ENCODE measurements at regions not wholly inside any gene's neighbourhood (a gene's known extent, or its start where the extent isn't known, plus 50 kb on each side); places are given as distances from the start of the nearest gene placed in this dataset.

- no peaks in the 10 kb centered on the region for H3K9me3 ChIP-seq
- DNase-seq (ENCODE audit: low spot score): no peak
Measured at GRCh38 chr2:59924346-59924745, 629.1 kb downstream of the BCL11A start.

GRCh38 chr2:59922450-59922849, 631.0 kb downstream of the BCL11A start:
- no peak overlapping the region for H3K4me3 ChIP-seq
- H3K9me3 ChIP-seq: no peaks in the 10 kb centered on the region
- ATAC-seq (ENCODE audit: insufficient number of reproducible peaks, low FRiP score, low read depth) (no peak), DNase-seq (ENCODE audit: low spot score) (no peak)
- H3K27me3 ChIP-seq (replicated peaks; ENCODE audit: insufficient read depth): no peaks in the 10 kb centered on the region
- no peak overlapping the region for H3K27ac ChIP-seq
- TF ChIP-seq CTCF (IDR thresholded peaks at IDR 0.05): no peak
- H3K4me1 ChIP-seq (ENCODE audit: control insufficient read depth in 1 of 2, low read depth in 2 of 2): no peaks in the 10 kb centered on the region
- H3K36me3 ChIP-seq: no peaks in the 10 kb centered on the region

More at GRCh38 chr2:59924346-59924745, 629.1 kb downstream of the BCL11A start:
- H3K27ac ChIP-seq: no peak overlapping the region
- H3K4me3 ChIP-seq: no peak overlapping the region
- no peak for ATAC-seq (ENCODE audit: insufficient number of reproducible peaks, low FRiP score, low read depth)
- no peaks in the 10 kb centered on the region for H3K36me3 ChIP-seq
- no peaks in the 10 kb centered on the region for H3K4me1 ChIP-seq (ENCODE audit: control insufficient read depth in 1 of 2, low read depth in 2 of 2)
- no peaks in the 10 kb centered on the region for H3K27me3 ChIP-seq (replicated peaks; ENCODE audit: insufficient read depth)
- TF ChIP-seq CTCF (IDR thresholded peaks at IDR 0.05): no peak

GRCh38 chr2:59921743-59922142, 631.7 kb downstream of the BCL11A start:
- no peaks in the 10 kb centered on the region for H3K4me1 ChIP-seq (ENCODE audit: control insufficient read depth in 1 of 2, low read depth in 2 of 2)
- H3K27ac ChIP-seq: no peak overlapping the region
- no peak for TF ChIP-seq CTCF (IDR thresholded peaks at IDR 0.05)
- DNase-seq (ENCODE audit: low spot score) (no peak), ATAC-seq (ENCODE audit: insufficient number of reproducible peaks, low FRiP score, low read depth) (no peak)
- H3K27me3 ChIP-seq (replicated peaks; ENCODE audit: insufficient read depth): no peaks in the 10 kb centered on the region
- no peaks in the 10 kb centered on the region for H3K9me3 ChIP-seq
- no peaks in the 10 kb centered on the region for H3K36me3 ChIP-seq
- no peak overlapping the region for H3K4me3 ChIP-seq

- Histone ChIP-seq H3K4me1 (ENCODE audit: control insufficient read depth in 1 of 2, low read depth in 2 of 2) (no peaks in the 10 kb centered on the region), H3K36me3 (no peaks in the 10 kb centered on the region), H3K27me3 (replicated peaks; ENCODE audit: insufficient read depth) (no peaks in the 10 kb centered on the region), H3K4me3 (no peak overlapping the region), H3K27ac (no peak overlapping the region), H3K9me3 (no peaks in the 10 kb centered on the region)
- TF ChIP-seq CTCF (IDR thresholded peaks at IDR 0.05): no peak
- DNase-seq (ENCODE audit: low spot score) (no peak), ATAC-seq (ENCODE audit: insufficient number of reproducible peaks, low FRiP score, low read depth) (no peak)
Measured at GRCh38 chr2:59920961-59921360, 632.5 kb downstream of the BCL11A start.

GRCh38 chr2:59920307-59920706, 633.1 kb downstream of the BCL11A start:
- no peak for TF ChIP-seq CTCF (IDR thresholded peaks at IDR 0.05)
- H3K9me3 ChIP-seq: no peaks in the 10 kb centered on the region
- no peaks in the 10 kb centered on the region for H3K27me3 ChIP-seq (replicated peaks; ENCODE audit: insufficient read depth)
- H3K4me3 ChIP-seq: no peak overlapping the region
- H3K27ac ChIP-seq: no peak overlapping the region
- H3K4me1 ChIP-seq (ENCODE audit: control insufficient read depth in 1 of 2, low read depth in 2 of 2): no peaks in the 10 kb centered on the region
- ATAC-seq (ENCODE audit: insufficient number of reproducible peaks, low FRiP score, low read depth) (no peak), DNase-seq (ENCODE audit: low spot score) (no peak)
- no peaks in the 10 kb centered on the region for H3K36me3 ChIP-seq
